Endothelial cell of umbilical vein (primary cell): ENCODE measurements at regions not wholly inside any gene's neighbourhood (a gene's known extent, or its start where the extent isn't known, plus 50 kb on each side); places are given as distances from the start of the nearest gene placed in this dataset.

ENCODE experiments used
- BruUV-seq: library from RNA; stranded (reverse); fragments of 400-500 nt; replicated peaks from 2 replicates; lab custom pipeline; 2021; lab: Mats Ljungman, UMichigan
- CTCF ChIA-PET: fragments of 300-600, 350-600 bp; sonication (Branson Sonifier 250); formaldehyde crosslinking; loops from one replicate; lab custom pipeline; 2021; ENCODE audit warnings: antibody characterized with exemption, inconsistent platforms; lab: Charles Lee
- POLR2A ChIA-PET: fragments of 300-600, 350-600 bp; sonication (Branson Sonifier 250); formaldehyde crosslinking; loops from one replicate; lab custom pipeline; 2021; ENCODE audit warnings: antibody characterized with exemption, inconsistent platforms; lab: Charles Lee
- DNase-seq: peaks from one replicate; pipeline ENCODE4 v3.0.0-alpha.2; 2011; ENCODE audit warnings: low read depth, low spot score
- FAIRE-seq: peaks from 2 replicates; lab custom pipeline; 2011; peaks lifted over from hg19 to GRCh38; lab: Jason Lieb, UNC
- H2AFZ ChIP-seq: 2 replicates; pipeline ENCODE4 v1.6.0; 2012; ENCODE audit warnings: low read depth, low read length, control low read depth, inconsistent platforms
- H3K27ac ChIP-seq: 2 replicates; pipeline ENCODE4 v1.5.1; 2011; ENCODE audit warnings: low read depth, mild to moderate bottlenecking, control low read depth, low read length, moderate library complexity; ENCODE audit not compliant: insufficient read depth
- H3K27me3 ChIP-seq, 2 experiments: 2 replicates each; pipeline versions ENCODE4 v1.6.0 to v1.6.1; 2011; ENCODE audit warnings: low read length in 2 of 2, mixed read lengths in 1 of 2; ENCODE audit not compliant: control insufficient read depth in 2 of 2, insufficient read depth in 2 of 2
- H3K36me3 ChIP-seq, 2 experiments: 2 replicates in 1 of 2; 3 replicates in 1 of 2; pipeline ENCODE4 v1.5.1; 2011; ENCODE audit warnings: low read length in 2 of 2, mild to moderate bottlenecking in 1 of 2, moderate library complexity in 1 of 2; ENCODE audit not compliant: control insufficient read depth in 2 of 2, insufficient read depth in 2 of 2; ENCODE audit errors: extremely low read depth in 1 of 2
- H3K4me1 ChIP-seq: 3 replicates; pipeline ENCODE4 v1.5.1; 2011; ENCODE audit warnings: mild to moderate bottlenecking, low read length; ENCODE audit not compliant: control insufficient read depth, insufficient read depth; ENCODE audit errors: extremely low read depth
- H3K4me2 ChIP-seq: 2 replicates; pipeline ENCODE4 v1.6.1; 2011; ENCODE audit warnings: low read length, control low read depth, mixed read lengths; ENCODE audit not compliant: insufficient read depth
- H3K4me3 ChIP-seq, 3 experiments: fragments of 200-600 bp in 1 of 3; sonication (generic), shearing (Covaris generic) in 1 of 3; replicated peaks in 1 of 3; 2 replicates each; pipeline ENCODE4 v1.5.1; 2011 to 2016; ENCODE audit warnings: control low read depth in 3 of 3, low read length in 3 of 3, mild to moderate bottlenecking in 2 of 3, inconsistent platforms in 1 of 3, low read depth in 1 of 3, moderate library complexity in 1 of 3; ENCODE audit not compliant: insufficient read depth in 1 of 3
- H3K79me2 ChIP-seq: 2 replicates; pipeline ENCODE4 v1.6.0; 2012; ENCODE audit warnings: low read length, inconsistent platforms; ENCODE audit not compliant: control insufficient read depth, insufficient read depth
- H3K9ac ChIP-seq: replicated peaks from 2 replicates; pipeline ENCODE3; 2011; ENCODE audit warnings: low read length, control low read depth; ENCODE audit not compliant: insufficient read depth; ENCODE audit errors: extremely low read depth
- H3K9me1 ChIP-seq: replicated peaks from 3 replicates; pipeline ENCODE4 v1.6.0; 2011; ENCODE audit warnings: mild to moderate bottlenecking, low read length; ENCODE audit not compliant: control insufficient read depth, insufficient read depth; ENCODE audit errors: extremely low read depth
- H3K9me3 ChIP-seq: replicated peaks from 2 replicates; pipeline ENCODE4 v1.5.1; 2012; ENCODE audit warnings: low read length, inconsistent platforms; ENCODE audit not compliant: control insufficient read depth, insufficient read depth
- H4K20me1 ChIP-seq: replicated peaks from 2 replicates; pipeline ENCODE3; 2011; ENCODE audit warnings: mild to moderate bottlenecking, low read length; ENCODE audit not compliant: control insufficient read depth, insufficient read depth; ENCODE audit errors: extremely low read depth
- CTCF ChIP-seq, 2 donors: IDR thresholded peaks; 1 replicate in 1 of 2; 2 replicates in 1 of 2; pipeline ENCODE4 v1.5.1; 2011; ENCODE audit warnings: low read length in 2 of 2, mild to moderate bottlenecking in 2 of 2, moderate library complexity in 2 of 2, control low read depth in 1 of 2, inconsistent platforms in 1 of 2, low read depth in 1 of 2; ENCODE audit not compliant: insufficient read depth in 1 of 2; ENCODE audit errors: extremely low read depth in 1 of 2
- EZH2 ChIP-seq: IDR thresholded peaks from 2 replicates; pipeline ENCODE4 v1.6.1; 2012; ENCODE audit warnings: borderline replicate concordance, low read depth, mild to moderate bottlenecking, moderate library complexity, low read length, inconsistent platforms; ENCODE audit not compliant: severe bottlenecking
- FOS ChIP-seq: IDR thresholded peaks from 2 replicates; pipeline ENCODE4 v1.6.1; 2011; ENCODE audit warnings: mild to moderate bottlenecking, low read length, moderate library complexity, borderline replicate concordance; ENCODE audit not compliant: insufficient read depth
- GATA2 ChIP-seq: IDR thresholded peaks from 2 replicates; pipeline ENCODE4 v1.7.0; 2011; ENCODE audit warnings: low read depth, mild to moderate bottlenecking, moderate library complexity, mixed read lengths, low read length; ENCODE audit not compliant: insufficient read length, insufficient read depth
- JUN ChIP-seq: IDR thresholded peaks from 2 replicates; pipeline ENCODE4 v1.6.1; 2011; ENCODE audit warnings: borderline replicate concordance, low read depth; ENCODE audit not compliant: insufficient read length, insufficient read depth
- MAX ChIP-seq: IDR thresholded peaks from 2 replicates; pipeline ENCODE4 v1.6.1; 2011; ENCODE audit not compliant: insufficient read depth, insufficient read length
- MYC ChIP-seq: IDR thresholded peaks from one replicate; pipeline ENCODE4 v1.6.1; 2011; ENCODE audit warnings: mild to moderate bottlenecking, low read depth, low read length
- POLR2A ChIP-seq: IDR thresholded peaks from 2 replicates; pipeline ENCODE4 v1.6.1; 2012; ENCODE audit warnings: low read depth, mild to moderate bottlenecking, control low read depth, low read length
- POLR2AphosphoS5 ChIP-seq: IDR thresholded peaks from 2 replicates; pipeline ENCODE4 v1.6.1; 2012; ENCODE audit warnings: low read depth, mild to moderate bottlenecking, control low read depth, low read length, moderate library complexity; ENCODE audit not compliant: insufficient read depth
- dilution Hi-C: fragments of 300-500 bp; cut with MboI; formaldehyde crosslinking; loops from one replicate; pipeline ENCODE4 v1.15.0; 2019; ENCODE audit warnings: low sequenced_read_pairs; ENCODE audit not compliant: extremely low pct_ligation_motif_present
- intact Hi-C: fragments of 100-400 bp; cut with micrococcal nuclease; formaldehyde crosslinking; loops from one replicate; pipeline ENCODE4 v1.10.0; 2022

GRCh38 chr11:25612806-25613205, 719.1 kb upstream of the ANO3 start:
- Histone ChIP-seq H3K27me3 (no peaks in the 10 kb centered on the region), H3K4me1 (no peaks in the 10 kb centered on the region), H2AFZ (no peak overlapping the region), H3K36me3 (no peaks in the 10 kb centered on the region), H3K4me2 (no peak overlapping the region), H3K9ac (no peak overlapping the region), H3K27ac (no peak overlapping the region), H3K4me3 (no peak overlapping the region), H3K79me2 (no peaks in the 10 kb centered on the region), H3K9me1 (no peaks in the 10 kb centered on the region), H4K20me1 (no peaks in the 10 kb centered on the region), H3K9me3 (no peaks in the 10 kb centered on the region)
- DNase-seq (no peak), FAIRE-seq (no peak)
- TF ChIP-seq MAX (no peak), CTCF (IDR thresholded peaks at IDR 0.05; ENCODE audit: extremely low read depth in 1 of 2, insufficient read depth in 1 of 2, low read depth in 1 of 2, low read length in 2 of 2) (no peak), FOS (no peak), POLR2AphosphoS5 (no peak), POLR2A (no peak), GATA2 (no peak), JUN (no peak), EZH2 (no peak), MYC (no peak)
- ChIA-PET POLR2A (no interaction called here), CTCF (no interaction called here)
- intact Hi-C loops: no loop called here
- dilution Hi-C loops: no loop called here
- no TSS peak for BruUV-seq
